WI38 (cell line): ENCODE measurements at regions not wholly inside any gene's neighbourhood (a gene's known extent, or its start where the extent isn't known, plus 50 kb on each side); places are given as distances from the start of the nearest gene placed in this dataset.
"Not testable (repeated sequence)": the region's sequence is repeated elsewhere in the genome, so short reads cannot be mapped to it uniquely, and the experiment has no call there.

Source experiments
- H3K4me3 ChIP-seq: 2 replicates; pipeline ENCODE4 v1.5.1; 2011; ENCODE audit warnings: low read depth, mild to moderate bottlenecking, control low read depth, low read length
- TF ChIP-seq, protein P1 (sequence below): IDR thresholded peaks from 2 replicates; pipeline ENCODE4 v1.5.1; 2012; ENCODE audit warnings: low read depth, mild to moderate bottlenecking, control low read depth, low read length

DNA sequence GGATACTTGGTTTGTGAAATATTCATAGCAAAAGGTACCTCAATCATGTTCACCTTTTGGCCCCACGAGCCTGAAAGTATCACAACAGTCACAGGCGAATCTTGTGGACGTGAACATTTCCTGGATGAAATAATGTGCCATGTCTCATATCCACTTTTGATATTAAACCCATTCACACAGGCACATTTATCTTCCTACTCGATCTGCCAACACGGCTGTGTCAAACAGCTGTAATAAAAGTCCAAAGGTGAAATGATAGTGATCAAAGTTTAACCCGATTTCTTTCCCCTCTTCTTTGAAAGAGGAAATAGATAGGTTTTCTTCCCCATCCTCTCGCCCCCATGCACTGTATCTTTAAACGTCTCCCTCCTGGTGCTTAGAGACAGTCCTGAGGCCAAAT, 191.2 kb upstream of the PROX1 start:
- TF ChIP-seq, protein P1, sequence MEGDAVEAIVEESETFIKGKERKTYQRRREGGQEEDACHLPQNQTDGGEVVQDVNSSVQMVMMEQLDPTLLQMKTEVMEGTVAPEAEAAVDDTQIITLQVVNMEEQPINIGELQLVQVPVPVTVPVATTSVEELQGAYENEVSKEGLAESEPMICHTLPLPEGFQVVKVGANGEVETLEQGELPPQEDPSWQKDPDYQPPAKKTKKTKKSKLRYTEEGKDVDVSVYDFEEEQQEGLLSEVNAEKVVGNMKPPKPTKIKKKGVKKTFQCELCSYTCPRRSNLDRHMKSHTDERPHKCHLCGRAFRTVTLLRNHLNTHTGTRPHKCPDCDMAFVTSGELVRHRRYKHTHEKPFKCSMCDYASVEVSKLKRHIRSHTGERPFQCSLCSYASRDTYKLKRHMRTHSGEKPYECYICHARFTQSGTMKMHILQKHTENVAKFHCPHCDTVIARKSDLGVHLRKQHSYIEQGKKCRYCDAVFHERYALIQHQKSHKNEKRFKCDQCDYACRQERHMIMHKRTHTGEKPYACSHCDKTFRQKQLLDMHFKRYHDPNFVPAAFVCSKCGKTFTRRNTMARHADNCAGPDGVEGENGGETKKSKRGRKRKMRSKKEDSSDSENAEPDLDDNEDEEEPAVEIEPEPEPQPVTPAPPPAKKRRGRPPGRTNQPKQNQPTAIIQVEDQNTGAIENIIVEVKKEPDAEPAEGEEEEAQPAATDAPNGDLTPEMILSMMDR: no peak

DNA sequence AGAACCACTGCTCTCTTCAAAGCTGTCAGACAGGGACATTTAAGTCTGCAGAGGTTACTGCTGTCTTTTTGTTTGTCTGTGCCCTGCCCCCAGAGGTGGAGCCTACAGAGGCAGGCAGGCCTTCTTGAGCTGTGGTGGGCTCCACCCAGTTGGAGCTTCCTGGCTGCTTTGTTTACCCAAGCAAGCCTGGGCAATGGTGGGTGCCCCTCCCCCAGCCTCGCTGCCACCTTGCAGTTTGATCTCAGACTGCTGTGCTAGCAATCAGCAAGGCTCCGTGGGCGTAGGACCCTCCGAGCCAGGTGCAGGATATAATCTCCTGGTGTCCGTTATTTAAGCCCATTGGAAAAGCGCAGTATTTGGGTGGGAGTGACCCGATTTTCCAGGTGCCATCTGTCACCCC, 179.5 kb upstream of the PROX1 start:
- not testable (repeated sequence) for H3K4me3 ChIP-seq

More for the DNA sequence above, 191.2 kb upstream of the PROX1 start:
- no peak overlapping the region for H3K4me3 ChIP-seq

DNA sequence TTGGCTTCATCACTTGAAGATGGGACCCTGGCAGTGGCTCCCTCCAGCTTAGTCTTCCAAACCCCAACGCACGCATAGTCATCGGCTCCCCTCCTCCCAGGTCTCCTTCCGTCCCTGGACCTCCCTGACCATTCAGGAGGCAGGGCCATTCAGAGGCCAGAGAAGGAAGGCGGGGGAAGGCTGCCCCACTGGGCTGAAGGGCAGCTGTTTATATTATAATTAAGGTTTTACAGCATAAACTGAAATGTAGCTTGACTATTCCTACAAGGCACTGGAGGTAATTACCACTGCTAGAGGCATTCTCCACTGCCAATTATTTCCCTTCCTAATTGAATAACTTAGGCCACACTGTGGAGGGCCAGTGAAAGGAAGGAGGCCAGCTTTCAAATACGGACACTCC, 170.6 kb upstream of the PROX1 start:
- no peak overlapping the region for H3K4me3 ChIP-seq
- TF ChIP-seq, protein P1: no peak

DNA sequence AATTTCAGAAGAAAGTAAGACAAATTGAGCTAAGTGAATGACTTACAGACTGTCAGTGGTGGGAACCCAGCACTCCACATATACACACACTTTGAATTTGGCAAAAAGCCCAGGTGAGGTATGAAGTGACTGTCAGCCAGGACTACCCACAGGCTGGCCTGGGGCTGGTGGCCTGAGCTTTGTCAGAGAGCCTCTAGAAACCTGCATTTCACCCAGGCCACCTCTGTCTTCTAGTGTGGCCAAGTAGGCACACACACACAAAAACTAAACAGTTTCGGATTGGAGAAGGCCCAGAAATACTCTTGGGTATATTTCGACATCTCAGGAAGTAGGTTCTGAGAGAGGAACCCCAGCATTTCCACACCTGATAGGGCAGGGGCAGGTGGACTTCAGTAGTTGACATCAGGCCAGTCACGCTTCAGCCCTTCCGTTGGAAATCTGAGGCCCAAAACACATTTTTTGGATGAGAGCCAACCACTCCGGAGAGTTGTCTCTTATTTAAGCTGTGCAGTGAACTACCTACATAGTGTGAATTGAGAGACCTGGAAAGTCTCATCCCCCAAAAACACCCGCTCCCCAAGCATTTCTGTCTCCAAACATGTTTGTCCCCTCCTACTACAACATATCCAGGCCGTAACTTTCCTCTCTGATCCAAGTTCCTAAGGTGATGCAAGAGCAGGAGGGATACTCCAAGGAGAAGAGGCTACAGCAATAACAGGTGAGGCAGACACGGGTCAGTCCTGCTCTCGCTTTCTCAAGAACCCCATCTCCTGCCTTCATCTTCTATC, 167.2 kb upstream of the PROX1 start:
- TF ChIP-seq, protein P1: no peak
- no peak overlapping the region for H3K4me3 ChIP-seq

DNA sequence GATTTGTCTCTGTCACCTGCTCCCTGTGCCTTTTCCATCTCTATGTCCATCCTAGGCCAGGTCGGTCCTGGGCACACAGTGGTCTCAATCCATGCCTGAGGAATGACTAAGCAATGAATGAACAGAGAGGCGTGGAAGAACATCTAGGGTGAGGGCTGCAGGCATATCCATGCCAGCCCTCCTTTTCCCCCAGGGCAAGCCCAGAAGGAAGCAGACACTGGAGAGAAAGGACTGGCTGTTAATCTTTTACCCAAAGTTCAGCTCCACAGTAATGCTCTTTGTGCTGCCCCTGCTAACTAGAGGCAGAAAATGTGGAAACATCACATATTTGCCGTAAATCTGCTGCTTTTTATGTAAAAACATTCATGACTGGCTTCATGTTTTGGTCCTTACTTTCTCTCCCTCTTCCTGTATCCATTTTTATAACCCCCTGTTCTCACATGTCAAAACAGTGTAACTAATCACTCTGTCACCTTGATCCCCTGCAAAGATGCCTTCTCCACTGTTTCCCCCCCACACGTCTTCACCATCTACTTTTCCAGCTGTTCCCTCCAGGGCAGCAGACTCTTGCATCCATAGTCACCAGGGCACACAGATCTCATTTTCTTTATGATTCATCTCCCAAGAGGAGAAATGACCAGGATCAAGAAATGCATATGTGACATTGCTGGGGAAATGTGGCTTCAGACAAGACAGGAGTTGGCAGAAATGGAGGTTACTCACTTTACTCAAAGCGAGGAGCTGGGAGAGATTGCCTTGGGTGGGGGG, 166.4 kb upstream of the PROX1 start:
- no peak overlapping the region for H3K4me3 ChIP-seq
- TF ChIP-seq, protein P1: no peak

DNA sequence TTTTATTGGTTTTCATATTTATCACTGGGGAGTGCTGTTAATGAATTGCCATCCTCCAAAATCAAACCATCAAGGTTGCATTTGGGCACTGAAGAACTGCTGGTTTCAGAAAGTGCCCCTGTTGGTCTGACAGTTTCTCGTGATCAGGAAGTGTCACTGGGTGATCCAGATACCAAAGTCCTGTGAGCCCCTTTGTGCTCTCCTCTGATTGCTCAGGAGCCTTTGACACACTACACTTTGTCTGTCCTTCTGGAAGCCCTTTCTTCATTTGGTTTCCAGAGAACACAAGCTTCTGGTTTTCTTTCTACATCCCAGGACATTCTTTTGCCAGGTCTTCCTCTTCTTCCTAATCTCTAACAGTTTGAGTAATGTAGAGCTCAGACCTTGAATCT, 165.8 kb upstream of the PROX1 start:
- TF ChIP-seq, protein P1: no peak
- no peak overlapping the region for H3K4me3 ChIP-seq

DNA sequence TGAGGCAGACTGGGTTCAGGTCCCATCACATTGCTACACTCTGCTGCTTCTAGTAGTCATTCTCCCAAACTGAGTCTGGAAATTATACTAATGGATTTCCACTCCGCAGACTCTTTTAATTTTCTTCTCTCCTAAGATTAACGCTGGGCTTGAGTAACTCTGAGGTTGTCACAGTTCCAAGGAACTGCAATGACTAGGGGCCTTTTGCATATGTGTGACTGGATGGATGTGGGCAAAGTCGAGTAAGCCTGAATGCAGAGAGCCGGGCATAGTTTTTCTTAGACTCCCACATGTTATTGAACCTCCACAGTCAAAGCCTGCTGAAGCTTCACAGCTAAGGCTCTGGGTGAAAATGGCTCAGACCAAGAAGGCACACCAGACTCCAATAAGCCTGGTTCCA, 160.9 kb upstream of the PROX1 start:
- no peak overlapping the region for H3K4me3 ChIP-seq
- TF ChIP-seq, protein P1: no peak
